ENCODE measurements at regions not wholly inside any gene's neighbourhood (a gene's known extent, or its start where the extent isn't known, plus 50 kb on each side); places are given as distances from the start of the nearest gene placed in this dataset.

DNA sequence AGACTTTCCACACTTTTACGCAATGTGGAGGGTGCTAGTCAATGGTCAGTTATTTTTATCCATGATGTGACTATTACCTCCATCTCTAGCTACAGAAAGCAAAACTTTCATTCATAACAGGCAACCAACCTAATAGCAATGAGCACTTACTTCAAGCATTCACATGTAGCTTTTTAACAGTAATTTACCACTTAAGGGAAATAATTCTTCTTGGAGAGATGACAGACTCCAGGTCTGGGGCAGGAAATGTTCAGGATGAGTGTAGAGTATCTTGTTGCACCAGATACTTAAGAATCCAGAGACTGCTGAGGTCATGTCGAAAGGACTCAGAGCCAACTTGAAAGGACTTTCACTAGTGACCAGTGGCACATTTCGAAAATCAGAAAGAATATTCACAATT is 347.6 kb downstream of the CHRM3 start:
- no peak for DNase-seq (ENCODE audit: low read depth)

DNA sequence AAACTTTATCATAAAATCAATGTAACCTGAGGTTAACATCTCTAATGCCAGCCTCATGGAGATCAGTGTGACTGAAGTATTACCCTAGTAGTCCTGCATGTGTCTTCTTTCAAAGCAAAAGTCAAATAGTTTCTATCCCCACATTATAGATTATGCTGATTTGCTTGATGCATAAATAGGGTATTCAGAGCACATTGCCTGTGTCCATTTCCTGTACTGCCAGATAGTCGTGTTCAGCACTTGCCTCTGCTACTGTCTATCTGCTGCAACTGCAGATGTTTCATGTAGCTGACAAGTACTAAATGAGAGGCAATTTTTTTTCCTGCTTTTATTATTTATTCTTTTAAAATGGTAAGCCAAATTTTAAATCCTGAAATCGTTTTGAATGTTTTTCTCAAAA is 348.7 kb downstream of the CHRM3 start:
- no peak for DNase-seq (ENCODE audit: low read depth)

DNA sequence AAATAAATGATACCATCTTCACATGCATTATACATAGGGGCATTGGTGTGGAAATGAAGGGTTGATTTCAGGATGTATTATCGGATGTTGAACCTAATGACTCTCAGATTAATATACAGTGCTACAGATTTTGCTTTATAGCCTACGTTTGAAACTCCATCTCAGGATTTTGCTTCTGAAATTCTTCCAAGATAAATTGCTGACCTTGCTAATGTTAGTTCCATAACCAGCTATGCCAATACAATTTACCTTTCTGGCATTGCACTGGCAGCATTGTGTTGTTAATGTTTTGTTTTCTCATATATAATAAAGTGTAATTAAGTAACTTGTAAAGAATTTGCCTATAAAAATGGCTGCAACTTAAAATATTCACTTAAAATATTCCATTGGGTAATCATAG is 350.1 kb downstream of the CHRM3 start:
- no peak for DNase-seq (ENCODE audit: low read depth)

GRCh38 chr1:239739375-239739774 is 352.3 kb upstream of the FMN2 start:
- no peak for DNase-seq (ENCODE audit: low read depth)

- DNase-seq (ENCODE audit: low read depth), result no peak
Measured at GRCh38 chr1:239739919-239740318, 351.8 kb upstream of the FMN2 start.

- DNase-seq (ENCODE audit: low read depth), result no peak
Measured at GRCh38 chr1:239742416-239743109, 349.1 kb upstream of the FMN2 start.

GRCh38 chr1:239744851-239745250 is 346.8 kb upstream of the FMN2 start:
- DNase-seq (ENCODE audit: low read depth), result no peak

GRCh38 chr1:239755107-239755912 is 336.4 kb upstream of the FMN2 start:
- no peak for DNase-seq (ENCODE audit: low read depth)

- no peak for DNase-seq (ENCODE audit: low read depth)
Measured at GRCh38 chr1:239757716-239758115, 334.0 kb upstream of the FMN2 start.

DNA sequence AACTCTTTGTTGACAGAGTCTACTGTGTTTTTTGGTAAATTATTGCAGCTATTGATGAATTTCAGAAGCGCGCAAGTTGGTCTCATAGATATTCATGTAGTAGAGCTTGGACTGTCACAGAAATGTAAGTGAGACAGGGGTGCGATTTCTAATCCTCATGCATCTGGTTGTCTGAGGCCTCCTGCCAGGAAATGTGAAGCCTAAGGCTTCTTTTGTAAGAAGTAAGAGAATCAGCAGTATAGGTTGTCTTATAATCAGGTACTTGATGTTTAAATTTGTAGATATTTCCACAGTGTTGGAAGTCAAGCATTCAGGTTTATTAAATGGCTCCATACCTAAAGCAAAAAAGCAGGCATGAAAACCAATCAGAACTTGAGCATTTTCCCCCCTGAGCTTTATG is 332.9 kb upstream of the FMN2 start:
- DNase-seq (ENCODE audit: low read depth), result no peak

DNA sequence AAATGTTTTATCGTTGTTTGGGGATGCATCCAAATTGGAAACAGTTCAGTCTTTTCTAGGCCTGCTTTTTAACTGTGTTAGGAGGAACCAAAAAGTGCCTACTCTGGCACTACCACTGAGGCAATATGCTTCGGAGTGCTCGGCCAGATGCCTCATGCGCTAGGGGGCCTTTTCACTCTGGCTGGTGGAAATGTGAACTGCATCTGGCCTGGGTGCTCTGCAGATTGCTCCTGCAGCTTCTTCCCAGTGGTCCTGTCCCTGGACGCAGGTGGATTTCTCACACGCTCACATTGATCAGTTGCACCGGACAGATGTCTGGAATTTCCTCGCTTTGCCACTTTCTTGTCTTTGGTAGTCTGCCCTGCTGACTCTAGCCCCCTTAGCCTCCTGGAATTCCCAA is 330.2 kb upstream of the FMN2 start:
- DNase-seq (ENCODE audit: low read depth), result no peak

DNA sequence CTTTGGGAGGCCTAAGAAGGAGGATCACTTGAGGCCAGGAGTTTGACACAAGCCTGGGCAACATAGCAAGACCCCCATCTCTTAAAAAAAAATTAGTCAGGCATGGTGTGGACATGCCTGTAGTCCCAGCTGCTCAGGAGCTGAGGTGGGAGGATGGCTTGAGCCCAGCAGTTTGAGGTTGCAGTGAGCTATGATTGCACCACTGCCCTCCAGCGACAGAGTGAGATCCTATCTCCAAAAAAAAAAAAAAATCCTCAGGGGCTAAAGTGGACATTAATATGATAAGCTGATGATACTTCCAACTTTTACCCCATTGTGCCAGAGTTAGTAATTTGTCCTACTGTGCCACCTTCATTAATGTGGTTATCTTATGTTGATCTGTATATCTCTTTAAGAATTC is 327.8 kb upstream of the FMN2 start:
- no peak for DNase-seq (ENCODE audit: low read depth)

- no peak for DNase-seq (ENCODE audit: low read depth)
Measured at GRCh38 chr1:239764546-239764945, 327.1 kb upstream of the FMN2 start.

DNA sequence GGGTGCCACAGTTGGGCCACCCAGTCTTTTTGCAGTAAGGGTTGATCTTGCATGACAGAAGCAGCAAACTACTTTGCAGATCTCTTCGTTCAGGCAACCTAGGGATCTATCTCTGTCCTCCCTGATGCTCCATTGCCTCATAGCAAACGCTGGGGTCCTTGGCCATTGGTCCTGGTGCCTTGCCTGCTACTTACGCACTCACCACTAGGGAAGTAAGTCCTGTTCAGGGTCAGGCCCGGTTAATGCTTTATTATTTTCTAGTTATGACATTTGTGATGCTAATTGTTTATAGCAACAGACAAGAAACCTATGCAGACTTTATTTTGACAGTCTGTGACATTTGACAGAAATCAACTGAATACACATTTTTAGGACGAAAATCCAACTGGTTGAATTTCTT is 326.5 kb upstream of the FMN2 start:
- no peak for DNase-seq (ENCODE audit: low read depth)

DNA sequence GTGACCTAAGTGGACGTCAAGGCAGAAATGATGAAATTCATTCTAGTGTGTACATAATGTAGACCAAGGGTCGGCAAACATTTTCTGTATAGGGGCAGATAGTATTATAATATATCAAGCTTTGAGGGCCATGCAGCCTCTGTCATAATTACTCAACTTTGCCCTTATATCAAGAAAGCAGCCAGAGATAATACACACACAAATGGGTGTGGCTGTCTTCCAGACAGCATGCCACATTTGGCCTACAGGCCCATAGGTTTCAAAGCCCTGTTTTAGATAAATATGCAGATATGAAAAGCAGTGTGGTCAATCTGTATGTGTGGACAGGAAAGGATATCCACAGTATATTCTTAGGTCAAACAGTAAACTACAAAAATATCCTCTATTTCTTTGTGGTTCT is 320.1 kb upstream of the FMN2 start:
- DNase-seq (ENCODE audit: low read depth), result no peak

DNA sequence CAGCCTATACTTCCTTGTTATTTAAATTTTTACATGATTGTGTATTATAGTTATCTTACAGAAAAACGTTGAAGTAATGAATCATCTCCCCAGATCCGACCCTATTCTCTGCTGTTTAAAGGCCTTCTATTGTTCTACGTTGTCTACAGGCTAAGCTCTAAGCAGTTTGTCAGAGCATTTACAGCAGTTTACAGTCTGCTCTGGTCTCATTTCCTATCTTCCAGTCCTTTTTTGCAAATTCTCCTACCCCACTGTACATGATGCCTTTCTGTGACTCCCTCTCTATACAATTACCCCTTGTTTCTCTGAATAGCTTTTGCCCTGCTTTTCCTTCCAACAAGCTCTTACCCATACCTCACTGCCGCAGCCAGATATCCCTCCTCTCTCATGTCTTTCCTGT is 319.2 kb upstream of the FMN2 start:
- DNase-seq (ENCODE audit: low read depth), result no peak

DNA sequence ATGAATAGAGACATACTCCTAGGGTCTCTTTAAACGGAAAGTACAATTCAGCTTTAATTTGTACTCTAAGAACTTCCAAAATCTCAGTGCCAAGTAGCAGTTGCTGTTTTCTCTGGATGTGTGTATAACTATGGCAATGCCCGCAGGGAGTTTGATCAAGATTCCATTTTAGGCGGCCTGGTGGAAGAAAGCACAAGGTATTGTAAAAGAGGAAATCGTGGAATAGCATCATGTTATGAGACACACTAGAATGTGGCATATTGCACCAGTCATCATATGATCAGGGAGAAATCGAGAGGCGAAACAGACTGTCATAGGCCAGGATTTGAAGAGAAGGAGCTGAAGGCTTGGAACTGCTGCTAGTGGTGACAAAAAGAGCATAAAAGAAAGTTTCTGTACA is 316.2 kb upstream of the FMN2 start:
- DNase-seq (ENCODE audit: low read depth), result no peak

DNA sequence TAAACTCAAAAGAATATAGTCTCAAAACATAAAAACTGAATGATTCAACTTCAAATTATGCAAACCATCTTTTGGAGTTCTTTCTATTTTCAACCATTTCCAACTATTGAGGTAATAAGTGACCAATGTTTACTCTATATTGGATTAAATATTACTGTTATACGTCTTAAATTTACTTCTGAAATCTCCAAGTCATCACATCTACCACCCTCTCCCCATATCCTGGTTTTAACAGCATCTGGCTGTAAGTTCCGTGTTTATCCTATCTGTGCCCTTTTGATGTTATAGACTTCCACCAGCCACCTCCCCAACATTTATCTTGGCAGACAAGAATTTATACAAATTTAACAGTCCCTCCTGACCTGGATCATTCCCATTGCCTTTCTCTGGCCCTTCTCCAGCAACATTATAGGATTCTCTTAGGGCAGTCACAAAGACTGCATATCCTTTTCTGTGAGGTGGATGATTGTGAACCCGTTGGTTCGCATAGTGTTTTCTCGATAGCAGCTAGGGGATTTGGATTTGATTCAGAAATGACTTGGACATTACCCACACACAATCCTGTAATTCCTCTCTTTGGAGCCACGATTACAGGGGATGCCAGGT is 313.4 kb upstream of the FMN2 start:
- DNase-seq (ENCODE audit: low read depth), result no peak

GRCh38 chr1:239779962-239780361 is 311.7 kb upstream of the FMN2 start:
- no peak for DNase-seq (ENCODE audit: low read depth)

GRCh38 chr1:239784896-239785295 is 306.8 kb upstream of the FMN2 start:
- no peak for DNase-seq (ENCODE audit: low read depth)

- DNase-seq (ENCODE audit: low read depth), result no peak
Measured at GRCh38 chr1:239785576-239785975, 306.1 kb upstream of the FMN2 start.

DNA sequence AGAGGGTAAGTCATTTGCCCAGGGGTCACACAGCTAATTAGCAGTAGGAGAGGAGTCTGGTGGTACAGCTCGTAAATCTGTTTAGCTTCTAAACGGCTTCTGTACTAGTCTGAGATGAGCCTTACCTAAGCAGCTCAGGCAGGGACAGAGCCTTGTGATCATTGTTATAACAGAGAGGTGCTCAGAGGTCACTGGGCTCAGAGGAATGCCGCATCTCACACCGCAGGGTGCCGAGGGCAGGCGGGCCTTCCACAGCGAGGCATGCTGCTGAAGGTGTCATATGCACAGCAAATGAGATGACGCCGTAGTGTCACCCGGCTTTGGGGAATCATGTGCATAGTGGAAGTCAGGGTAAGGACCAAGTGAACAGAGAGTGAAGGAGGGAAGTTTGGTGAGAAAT is 305.2 kb upstream of the FMN2 start:
- DNase-seq (ENCODE audit: low read depth), result no peak

DNA sequence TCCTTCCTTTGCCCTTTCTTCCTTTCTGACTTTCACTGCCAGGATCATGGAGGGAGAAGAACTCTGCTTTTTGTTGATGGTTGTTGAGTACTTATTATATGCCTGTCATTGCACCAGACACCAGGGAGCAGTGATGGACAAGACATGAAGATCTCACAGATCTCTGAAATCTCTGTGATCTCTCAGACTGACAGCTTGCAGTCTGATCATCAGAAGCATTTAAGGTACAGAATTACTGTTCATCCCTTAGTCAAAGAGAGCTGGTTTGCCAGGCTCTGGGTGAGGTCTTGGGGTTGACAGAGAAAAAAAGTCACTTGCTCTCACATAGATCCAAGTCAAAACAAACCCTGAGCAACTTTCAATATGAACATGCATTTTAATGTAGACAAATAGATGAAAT is 299.5 kb upstream of the FMN2 start:
- DNase-seq (ENCODE audit: low read depth), result no peak
